Breast epithelium (tissue), 4 donors: ENCODE measurements at regions not wholly inside any gene's neighbourhood (a gene's known extent, or its start where the extent isn't known, plus 50 kb on each side); places are given as distances from the start of the nearest gene placed in this dataset.

Experiments
- DNase-seq, 2 donors: peaks; one replicate each; pipeline ENCODE4 v3.0.0-alpha.2; 2019; ENCODE audit warnings: low spot score in 2 of 2
- H3K27ac ChIP-seq, 2 donors: fragments of 200-600 bp; sonication (generic) in 1 of 2; one replicate each; pipeline ENCODE4 v1.5.1; 2016 to 2019; ENCODE audit warnings: mild to moderate bottlenecking in 1 of 2
- H3K27me3 ChIP-seq, 2 donors: fragments of 200-600 bp; sonication (generic) in 1 of 2; one replicate each; pipeline versions ENCODE4 v1.5.1 to v1.6.0; 2017 to 2019; ENCODE audit warnings: control low read depth in 1 of 2, mild to moderate bottlenecking in 1 of 2
- H3K36me3 ChIP-seq: fragments of 200-600 bp; one replicate; pipeline ENCODE4 v1.5.1; 2019
- H3K4me1 ChIP-seq, 2 donors: fragments of 200-600 bp; sonication (generic); one replicate each; pipeline ENCODE4 v1.5.1; 2016 to 2019; ENCODE audit warnings: control low read depth in 1 of 2
- H3K4me3 ChIP-seq, 3 donors: fragments of 200-600 bp; sonication (generic); 1 replicate in 2 of 3; 2 replicates in 1 of 3; pipeline ENCODE4 v1.5.1; 2016 to 2019; ENCODE audit warnings: mild to moderate bottlenecking in 3 of 3, moderate library complexity in 2 of 3
- H3K9me3 ChIP-seq, 2 donors: fragments of 200-600 bp; sonication (generic) in 1 of 2; one replicate each; pipeline ENCODE4 v1.5.1; 2016 to 2019; ENCODE audit warnings: control low read depth in 1 of 2
- POLR2A ChIP-seq: fragments of 450-650 bp; IDR thresholded peaks from one replicate; pipeline ENCODE4 v1.6.1; 2016; ENCODE audit warnings: antibody characterized with exemption, mild to moderate bottlenecking, moderate library complexity
- POLR2AphosphoS5 ChIP-seq, 3 donors: sonication (generic); formaldehyde crosslinking; IDR thresholded peaks; one replicate each; pipeline ENCODE4 v1.6.1; 2017; ENCODE audit warnings: antibody characterized with exemption in 3 of 3
- intact Hi-C: fragments of 100-400 bp; cut with DNase I; formaldehyde crosslinking; loops from one replicate; pipeline ENCODE4 v1.15.1; 2023; ENCODE audit warnings: low total_unique reads
- TF ChIP-seq, protein P1 (sequence below), 3 donors: fragments of 450-650 bp; IDR thresholded peaks; one replicate each; pipeline ENCODE4 v1.5.1; 2016 to 2017; ENCODE audit warnings: antibody characterized with exemption in 3 of 3, mild to moderate bottlenecking in 3 of 3, moderate library complexity in 3 of 3

GRCh38 chr17:13087802-13088201 is 70.0 kb upstream of the ELAC2 start:
- TF ChIP-seq, protein P1, sequence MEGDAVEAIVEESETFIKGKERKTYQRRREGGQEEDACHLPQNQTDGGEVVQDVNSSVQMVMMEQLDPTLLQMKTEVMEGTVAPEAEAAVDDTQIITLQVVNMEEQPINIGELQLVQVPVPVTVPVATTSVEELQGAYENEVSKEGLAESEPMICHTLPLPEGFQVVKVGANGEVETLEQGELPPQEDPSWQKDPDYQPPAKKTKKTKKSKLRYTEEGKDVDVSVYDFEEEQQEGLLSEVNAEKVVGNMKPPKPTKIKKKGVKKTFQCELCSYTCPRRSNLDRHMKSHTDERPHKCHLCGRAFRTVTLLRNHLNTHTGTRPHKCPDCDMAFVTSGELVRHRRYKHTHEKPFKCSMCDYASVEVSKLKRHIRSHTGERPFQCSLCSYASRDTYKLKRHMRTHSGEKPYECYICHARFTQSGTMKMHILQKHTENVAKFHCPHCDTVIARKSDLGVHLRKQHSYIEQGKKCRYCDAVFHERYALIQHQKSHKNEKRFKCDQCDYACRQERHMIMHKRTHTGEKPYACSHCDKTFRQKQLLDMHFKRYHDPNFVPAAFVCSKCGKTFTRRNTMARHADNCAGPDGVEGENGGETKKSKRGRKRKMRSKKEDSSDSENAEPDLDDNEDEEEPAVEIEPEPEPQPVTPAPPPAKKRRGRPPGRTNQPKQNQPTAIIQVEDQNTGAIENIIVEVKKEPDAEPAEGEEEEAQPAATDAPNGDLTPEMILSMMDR (IDR thresholded peaks at IDR 0.05), result no peak
- TF ChIP-seq POLR2A, result no peak
- TF ChIP-seq POLR2AphosphoS5 (IDR thresholded peaks at IDR 0.05), result no peak
- intact Hi-C loops, result no loop called here
- no peak overlapping the region for H3K4me3 ChIP-seq
- H3K9me3 ChIP-seq, result no peaks in the 10 kb centered on the region
- no peaks in the 10 kb centered on the region for H3K27me3 ChIP-seq
- no peak overlapping the region for H3K27ac ChIP-seq
- H3K36me3 ChIP-seq, result no peaks in the 10 kb centered on the region
- DNase-seq, result no peak
- H3K4me1 ChIP-seq, result no peaks in the 10 kb centered on the region

DNA sequence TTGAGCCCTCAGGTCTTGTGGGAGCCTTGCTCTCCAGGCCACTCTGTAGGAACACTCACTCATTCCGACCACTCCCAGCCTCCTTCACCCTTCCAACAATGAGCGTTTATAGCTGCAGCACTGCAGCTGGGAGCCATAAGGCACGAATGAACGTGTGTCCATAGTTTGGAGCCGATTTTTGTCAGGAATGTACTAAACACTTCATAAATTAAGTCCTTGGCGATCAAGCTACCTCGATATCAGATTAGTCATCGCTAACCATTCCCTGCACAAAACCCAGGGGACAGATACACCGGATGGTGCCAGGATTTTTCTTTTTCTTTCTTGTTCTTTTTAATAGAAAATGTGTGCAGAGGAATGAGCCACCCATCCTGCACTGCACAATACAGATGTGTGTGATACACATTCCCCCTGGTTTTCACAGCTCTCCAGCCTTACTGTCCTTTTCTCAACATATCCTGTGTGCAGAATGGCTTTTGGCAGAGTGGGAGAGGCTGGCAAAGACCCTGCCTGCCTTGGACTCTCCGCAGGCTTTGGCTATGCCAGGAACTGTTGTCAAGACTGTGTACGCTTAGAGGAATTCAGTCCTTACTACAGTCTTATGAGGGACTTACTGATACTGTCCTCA is 68.4 kb upstream of the ELAC2 start:
- Histone ChIP-seq H3K4me3 (no peak overlapping the region), H3K27me3 (no peaks in the 10 kb centered on the region), H3K9me3 (no peaks in the 10 kb centered on the region), H3K4me1 (no peaks in the 10 kb centered on the region), H3K27ac (no peak overlapping the region), H3K36me3 (no peaks in the 10 kb centered on the region)
- no peak for DNase-seq
- intact Hi-C loops, result no loop called here
- TF ChIP-seq POLR2A (no peak), POLR2AphosphoS5 (IDR thresholded peaks at IDR 0.05) (no peak)
- TF ChIP-seq, protein P1 (IDR thresholded peaks at IDR 0.05), result no peak

GRCh38 chr17:13085578-13085977 is 67.8 kb upstream of the ELAC2 start:
- TF ChIP-seq, protein P1 (IDR thresholded peaks at IDR 0.05), result no peak
- TF ChIP-seq POLR2A, result no peak
- no peak for TF ChIP-seq POLR2AphosphoS5 (IDR thresholded peaks at IDR 0.05)
- no peaks in the 10 kb centered on the region for H3K27me3 ChIP-seq
- no peaks in the 10 kb centered on the region for H3K4me1 ChIP-seq
- no peak for DNase-seq
- H3K27ac ChIP-seq, result no peak overlapping the region
- intact Hi-C loops, result no loop called here
- H3K9me3 ChIP-seq, result no peaks in the 10 kb centered on the region
- H3K36me3 ChIP-seq, result no peaks in the 10 kb centered on the region
- H3K4me3 ChIP-seq, result no peak overlapping the region

- Histone ChIP-seq H3K4me1 (peaks cover 0 to 6% of the 10 kb centered on the region in 2 donors), H3K36me3 (no peaks in the 10 kb centered on the region), H3K27me3 (no peaks in the 10 kb centered on the region), H3K4me3 (no peak overlapping the region), H3K9me3 (no peaks in the 10 kb centered on the region), H3K27ac (no peak overlapping the region)
- TF ChIP-seq POLR2A (no peak), POLR2AphosphoS5 (IDR thresholded peaks at IDR 0.05) (no peak)
- TF ChIP-seq, protein P1 (IDR thresholded peaks at IDR 0.05), result no peak
- intact Hi-C loops, result no loop called here
- no peak for DNase-seq
Observed at GRCh38 chr17:13084420-13084819, 66.6 kb upstream of the ELAC2 start.

GRCh38 chr17:13078591-13079385 is 61.0 kb upstream of the ELAC2 start:
- H3K9me3 ChIP-seq, result no peaks in the 10 kb centered on the region
- peaks cover 0 to 10% of the 10 kb centered on the region in 2 donors for H3K4me1 ChIP-seq
- H3K4me3 ChIP-seq, result no peak overlapping the region
- TF ChIP-seq, protein P1 (IDR thresholded peaks at IDR 0.05), result no peak
- TF ChIP-seq POLR2AphosphoS5 (IDR thresholded peaks at IDR 0.05) (no peak), POLR2A (no peak)
- intact Hi-C loops, result no loop called here
- DNase-seq, result no peak
- no peak overlapping the region for H3K27ac ChIP-seq
- no peaks in the 10 kb centered on the region for H3K27me3 ChIP-seq
- H3K36me3 ChIP-seq, result no peaks in the 10 kb centered on the region
